ENCODE measurements at regions not wholly inside any gene's neighbourhood (a gene's known extent, or its start where the extent isn't known, plus 50 kb on each side); places are given as distances from the start of the nearest gene placed in this dataset.
"Not testable (repeated sequence)": the region's sequence is repeated elsewhere in the genome, so short reads cannot be mapped to it uniquely, and the experiment has no call there.

DNA sequence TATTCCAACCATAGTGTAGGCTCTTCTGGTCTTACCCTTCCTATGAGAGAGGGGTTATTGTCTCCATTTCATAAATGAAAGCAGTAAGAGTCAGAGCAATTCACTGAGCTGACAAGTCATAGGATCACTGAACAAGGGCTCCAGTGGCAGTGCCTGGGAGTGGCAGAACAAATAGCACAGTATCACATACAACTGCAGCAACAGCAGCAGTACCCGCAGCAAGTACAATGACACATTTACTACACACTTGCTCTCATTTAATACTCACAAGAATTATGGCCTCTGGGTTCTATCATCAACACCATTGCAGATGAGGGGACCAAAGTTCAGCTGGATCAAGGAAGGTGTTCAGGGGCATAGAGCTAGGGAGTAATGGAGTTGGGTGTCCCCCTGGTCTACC lies 218.8 kb downstream of the BCL2L11 start:
- H3K9me3 Mint-ChIP-seq; DNase-seq; CTCF ChIA-PET; POLR2A ChIA-PET; H3K4me3 ChIP-seq (ENCODE audit: low read length); H3K27me3 ChIP-seq (ENCODE audit: control insufficient read depth in 1 of 2, insufficient read depth in 2 of 2, low read length in 2 of 2); H3K9me3 ChIP-seq (ENCODE audit: control insufficient read depth in 1 of 2, insufficient read depth in 1 of 2, low read length in 2 of 2); H3K36me3 Mint-ChIP-seq (ENCODE audit: low read depth); H3K27ac ChIP-seq (ENCODE audit: low read depth in 1 of 2, low read length in 2 of 2); H3K4me3 Mint-ChIP-seq; H3K4me1 Mint-ChIP-seq (ENCODE audit: low read depth); H3K4me1 ChIP-seq (ENCODE audit: insufficient read depth, low read length); H3K27me3 Mint-ChIP-seq; intact Hi-C loops (cut with DNase I, micrococcal nuclease); ATAC-seq (ENCODE audit: poor library complexity); H3K36me3 ChIP-seq (ENCODE audit: insufficient read depth, low read length); H3K27ac Mint-ChIP-seq: not testable (repeated sequence)

- H3K4me1 ChIP-seq (ENCODE audit: insufficient read depth, low read length); POLR2A ChIA-PET; H3K9me3 ChIP-seq (ENCODE audit: control insufficient read depth in 1 of 2, insufficient read depth in 1 of 2, low read length in 2 of 2); H3K36me3 ChIP-seq (ENCODE audit: insufficient read depth, low read length); H3K4me1 Mint-ChIP-seq (ENCODE audit: low read depth); H3K9me3 Mint-ChIP-seq; H3K27ac Mint-ChIP-seq; CTCF ChIA-PET; H3K27me3 Mint-ChIP-seq; H3K4me3 Mint-ChIP-seq; H3K27me3 ChIP-seq (ENCODE audit: control insufficient read depth in 1 of 2, insufficient read depth in 2 of 2, low read length in 2 of 2); ATAC-seq (ENCODE audit: poor library complexity); DNase-seq; intact Hi-C loops (cut with DNase I, micrococcal nuclease); H3K4me3 ChIP-seq (ENCODE audit: low read length); H3K36me3 Mint-ChIP-seq (ENCODE audit: low read depth); H3K27ac ChIP-seq (ENCODE audit: low read depth in 1 of 2, low read length in 2 of 2): not testable (repeated sequence)
These were observed 223.9 kb downstream of the BCL2L11 start for GRCh38 chr2:111344590-111344989.

DNA sequence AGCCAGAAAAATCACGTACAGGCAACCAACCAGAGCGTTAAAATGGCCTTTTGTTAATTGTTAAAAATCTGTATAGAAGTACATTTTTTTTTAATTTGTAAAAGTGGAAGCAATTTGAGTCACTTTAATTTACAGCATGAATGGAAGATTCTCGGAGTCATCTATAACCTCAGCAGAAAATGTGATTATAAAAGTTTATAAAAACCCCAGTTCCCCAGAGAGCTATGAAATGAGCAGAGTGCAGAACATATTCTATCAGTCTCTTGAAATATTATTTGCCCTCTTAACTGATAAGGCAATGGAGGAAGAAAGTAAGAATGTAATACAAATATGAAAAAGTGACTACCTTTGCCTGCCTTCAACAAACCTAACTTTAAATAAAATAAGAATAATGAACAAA lies 224.7 kb downstream of the BCL2L11 start:
- H3K9me3 ChIP-seq (ENCODE audit: control insufficient read depth in 1 of 2, insufficient read depth in 1 of 2, low read length in 2 of 2); ATAC-seq (ENCODE audit: poor library complexity); H3K36me3 ChIP-seq (ENCODE audit: insufficient read depth, low read length); H3K4me3 Mint-ChIP-seq; H3K4me1 ChIP-seq (ENCODE audit: insufficient read depth, low read length); H3K9me3 Mint-ChIP-seq; H3K4me1 Mint-ChIP-seq (ENCODE audit: low read depth); CTCF ChIA-PET; H3K27ac Mint-ChIP-seq; H3K27me3 ChIP-seq (ENCODE audit: control insufficient read depth in 1 of 2, insufficient read depth in 2 of 2, low read length in 2 of 2); DNase-seq; intact Hi-C loops (cut with DNase I, micrococcal nuclease); POLR2A ChIA-PET; H3K36me3 Mint-ChIP-seq (ENCODE audit: low read depth); H3K4me3 ChIP-seq (ENCODE audit: low read length); H3K27ac ChIP-seq (ENCODE audit: low read depth in 1 of 2, low read length in 2 of 2); H3K27me3 Mint-ChIP-seq: not testable (repeated sequence)

- H3K36me3 Mint-ChIP-seq (ENCODE audit: low read depth); H3K4me3 Mint-ChIP-seq; H3K27me3 ChIP-seq (ENCODE audit: control insufficient read depth in 1 of 2, insufficient read depth in 2 of 2, low read length in 2 of 2); H3K36me3 ChIP-seq (ENCODE audit: insufficient read depth, low read length); H3K27me3 Mint-ChIP-seq; ATAC-seq (ENCODE audit: poor library complexity); DNase-seq; H3K9me3 ChIP-seq (ENCODE audit: control insufficient read depth in 1 of 2, insufficient read depth in 1 of 2, low read length in 2 of 2); H3K4me1 ChIP-seq (ENCODE audit: insufficient read depth, low read length); H3K4me1 Mint-ChIP-seq (ENCODE audit: low read depth); H3K4me3 ChIP-seq (ENCODE audit: low read length); intact Hi-C loops (cut with DNase I, micrococcal nuclease); H3K27ac Mint-ChIP-seq; POLR2A ChIA-PET; H3K27ac ChIP-seq (ENCODE audit: low read depth in 1 of 2, low read length in 2 of 2); H3K9me3 Mint-ChIP-seq; CTCF ChIA-PET: not testable (repeated sequence)
These were observed 225.6 kb downstream of the BCL2L11 start for GRCh38 chr2:111346018-111346930.

DNA sequence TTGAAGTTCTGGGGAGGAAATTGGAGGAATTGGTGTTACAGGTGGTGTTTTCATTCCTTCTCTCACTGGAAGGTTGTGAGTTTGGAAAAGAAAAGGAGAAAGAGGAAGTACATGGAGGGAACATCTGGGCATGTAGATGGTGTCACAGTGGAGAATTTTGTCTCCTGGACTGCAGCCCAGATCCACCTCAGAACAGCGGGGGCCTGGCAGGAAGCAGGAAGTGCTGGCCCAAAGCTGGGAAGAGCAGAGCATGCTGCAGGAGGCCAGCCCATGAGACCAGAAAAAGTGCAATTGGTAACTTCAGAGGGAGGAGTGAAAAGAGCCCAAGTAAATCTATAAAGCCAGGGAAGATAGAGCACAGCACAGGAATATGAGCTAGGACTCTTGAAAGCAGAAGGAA lies 227.0 kb downstream of the BCL2L11 start:
- H3K9me3 Mint-ChIP-seq; H3K27me3 Mint-ChIP-seq; intact Hi-C loops (cut with DNase I, micrococcal nuclease); H3K27ac ChIP-seq (ENCODE audit: low read depth in 1 of 2, low read length in 2 of 2); H3K9me3 ChIP-seq (ENCODE audit: control insufficient read depth in 1 of 2, insufficient read depth in 1 of 2, low read length in 2 of 2); H3K36me3 Mint-ChIP-seq (ENCODE audit: low read depth); H3K27ac Mint-ChIP-seq; H3K27me3 ChIP-seq (ENCODE audit: control insufficient read depth in 1 of 2, insufficient read depth in 2 of 2, low read length in 2 of 2); H3K4me1 Mint-ChIP-seq (ENCODE audit: low read depth); H3K4me3 ChIP-seq (ENCODE audit: low read length); H3K4me1 ChIP-seq (ENCODE audit: insufficient read depth, low read length); H3K36me3 ChIP-seq (ENCODE audit: insufficient read depth, low read length); CTCF ChIA-PET; ATAC-seq (ENCODE audit: poor library complexity); DNase-seq; POLR2A ChIA-PET; H3K4me3 Mint-ChIP-seq: not testable (repeated sequence)

- H3K36me3 ChIP-seq (ENCODE audit: insufficient read depth, low read length); intact Hi-C loops (cut with DNase I, micrococcal nuclease); H3K4me1 Mint-ChIP-seq (ENCODE audit: low read depth); H3K27me3 ChIP-seq (ENCODE audit: control insufficient read depth in 1 of 2, insufficient read depth in 2 of 2, low read length in 2 of 2); H3K9me3 Mint-ChIP-seq; H3K27me3 Mint-ChIP-seq; POLR2A ChIA-PET; H3K9me3 ChIP-seq (ENCODE audit: control insufficient read depth in 1 of 2, insufficient read depth in 1 of 2, low read length in 2 of 2); ATAC-seq (ENCODE audit: poor library complexity); H3K4me3 Mint-ChIP-seq; H3K4me1 ChIP-seq (ENCODE audit: insufficient read depth, low read length); DNase-seq; H3K4me3 ChIP-seq (ENCODE audit: low read length); H3K27ac ChIP-seq (ENCODE audit: low read depth in 1 of 2, low read length in 2 of 2); H3K36me3 Mint-ChIP-seq (ENCODE audit: low read depth); H3K27ac Mint-ChIP-seq; CTCF ChIA-PET: not testable (repeated sequence)
These were observed 227.6 kb downstream of the BCL2L11 start for GRCh38 chr2:111348316-111348715.

- H3K4me1 Mint-ChIP-seq (ENCODE audit: low read depth); H3K36me3 ChIP-seq (ENCODE audit: insufficient read depth, low read length); H3K4me3 Mint-ChIP-seq; H3K27ac ChIP-seq (ENCODE audit: low read depth in 1 of 2, low read length in 2 of 2); intact Hi-C loops (cut with DNase I, micrococcal nuclease); DNase-seq; CTCF ChIA-PET; H3K9me3 ChIP-seq (ENCODE audit: control insufficient read depth in 1 of 2, insufficient read depth in 1 of 2, low read length in 2 of 2); POLR2A ChIA-PET; H3K27ac Mint-ChIP-seq; H3K9me3 Mint-ChIP-seq; H3K27me3 Mint-ChIP-seq; ATAC-seq (ENCODE audit: poor library complexity); H3K36me3 Mint-ChIP-seq (ENCODE audit: low read depth); H3K4me1 ChIP-seq (ENCODE audit: insufficient read depth, low read length); H3K27me3 ChIP-seq (ENCODE audit: control insufficient read depth in 1 of 2, insufficient read depth in 2 of 2, low read length in 2 of 2); H3K4me3 ChIP-seq (ENCODE audit: low read length): not testable (repeated sequence)
These were observed 234.5 kb downstream of the BCL2L11 start for GRCh38 chr2:111355022-111355817.
